ENCODE measurements at regions not wholly inside any gene's neighbourhood (a gene's known extent, or its start where the extent isn't known, plus 50 kb on each side); places are given as distances from the start of the nearest gene placed in this dataset.
"Not testable (repeated sequence)": the region's sequence is repeated elsewhere in the genome, so short reads cannot be mapped to it uniquely, and the experiment has no call there.

DNA sequence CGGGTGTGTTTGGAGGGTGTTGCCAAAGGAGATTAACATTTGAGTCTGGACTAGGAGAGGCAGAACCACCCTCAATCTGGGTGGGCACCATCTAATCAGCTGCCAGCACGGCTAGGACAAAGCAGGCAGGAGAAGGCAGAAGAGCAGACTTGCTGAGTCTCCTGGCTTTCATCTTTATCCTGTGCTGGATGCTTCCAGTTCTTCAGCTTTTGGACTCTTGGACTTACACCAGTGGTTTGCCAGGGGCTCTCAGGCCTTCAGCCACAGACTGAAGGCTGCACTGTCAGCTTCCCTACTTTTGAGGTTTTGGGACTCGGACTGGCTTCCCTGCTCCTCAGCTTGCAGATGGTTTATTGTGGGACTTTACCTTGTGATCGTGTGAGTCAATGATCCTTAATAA, 70.4 kb upstream of the AGAP9 start:
- TF ChIP-seq, protein P1, sequence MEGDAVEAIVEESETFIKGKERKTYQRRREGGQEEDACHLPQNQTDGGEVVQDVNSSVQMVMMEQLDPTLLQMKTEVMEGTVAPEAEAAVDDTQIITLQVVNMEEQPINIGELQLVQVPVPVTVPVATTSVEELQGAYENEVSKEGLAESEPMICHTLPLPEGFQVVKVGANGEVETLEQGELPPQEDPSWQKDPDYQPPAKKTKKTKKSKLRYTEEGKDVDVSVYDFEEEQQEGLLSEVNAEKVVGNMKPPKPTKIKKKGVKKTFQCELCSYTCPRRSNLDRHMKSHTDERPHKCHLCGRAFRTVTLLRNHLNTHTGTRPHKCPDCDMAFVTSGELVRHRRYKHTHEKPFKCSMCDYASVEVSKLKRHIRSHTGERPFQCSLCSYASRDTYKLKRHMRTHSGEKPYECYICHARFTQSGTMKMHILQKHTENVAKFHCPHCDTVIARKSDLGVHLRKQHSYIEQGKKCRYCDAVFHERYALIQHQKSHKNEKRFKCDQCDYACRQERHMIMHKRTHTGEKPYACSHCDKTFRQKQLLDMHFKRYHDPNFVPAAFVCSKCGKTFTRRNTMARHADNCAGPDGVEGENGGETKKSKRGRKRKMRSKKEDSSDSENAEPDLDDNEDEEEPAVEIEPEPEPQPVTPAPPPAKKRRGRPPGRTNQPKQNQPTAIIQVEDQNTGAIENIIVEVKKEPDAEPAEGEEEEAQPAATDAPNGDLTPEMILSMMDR (IDR thresholded peaks at IDR 0.05): not testable (repeated sequence)
- not testable (repeated sequence) for TF ChIP-seq EP300, POLR2A (IDR thresholded peaks at IDR 0.05)

Data from sigmoid colon (tissue), 4 donors.